T-cell (primary cell): ENCODE measurements at regions not wholly inside any gene's neighbourhood (a gene's known extent, or its start where the extent isn't known, plus 50 kb on each side); places are given as distances from the start of the nearest gene placed in this dataset.

Experiments
- ATAC-seq, 4 experiments: fragments of 200-7000 bp in 3 of 4; fragments of 150-1000 bp in 1 of 4; cut with Tn5 transposase; replicated peaks in 1 of 4; 1 replicate in 3 of 4; 2 replicates in 1 of 4; pipeline ENCODE4 v1.10.0; 2021; ENCODE audit warnings: moderate library complexity in 3 of 4, mild to moderate bottlenecking in 2 of 4, moderate number of reproducible peaks in 1 of 4
- CTCF ChIA-PET, 2 donors: fragments of 300-600 bp; sonication (Branson Sonifier 250); formaldehyde crosslinking; loops; one replicate each; lab custom pipeline; 2022; ENCODE audit warnings: antibody characterized with exemption in 2 of 2; lab: Charles Lee
- POLR2A ChIA-PET, 2 donors: fragments of 300-600 bp; sonication (Branson Sonifier 250); formaldehyde crosslinking; loops; one replicate each; lab custom pipeline; 2022; ENCODE audit warnings: antibody characterized with exemption in 2 of 2; lab: Charles Lee
- DNase-seq, 35 experiments: peaks; one replicate each; pipeline versions ENCODE4 v3.0.0 to v3.0.0-alpha.2; 2013 to 2023
- H3K27ac ChIP-seq: one replicate; pipeline ENCODE4 v1.5.1; 2013; ENCODE audit warnings: low read length
- H3K27me3 ChIP-seq, 2 experiments: replicated peaks in 1 of 2; 1 replicate in 1 of 2; 2 replicates in 1 of 2; pipeline versions ENCODE4 v1.6.1 to v1.7.0; 2013; ENCODE audit warnings: low read length in 1 of 2, mixed read lengths in 1 of 2; ENCODE audit not compliant: control insufficient read depth in 2 of 2, insufficient read depth in 2 of 2; ENCODE audit errors: extremely low read depth in 1 of 2
- H3K36me3 ChIP-seq, 2 donors: 1 replicate in 1 of 2; 2 replicates in 1 of 2; pipeline versions ENCODE4 v1.6.1 to v1.7.0; 2013; ENCODE audit warnings: low read length in 1 of 2; ENCODE audit not compliant: control insufficient read depth in 2 of 2, insufficient read depth in 1 of 2; ENCODE audit errors: extremely low read depth in 1 of 2
- H3K4me1 ChIP-seq, 2 experiments: 1 replicate in 1 of 2; 2 replicates in 1 of 2; pipeline versions ENCODE4 v1.6.1 to v1.7.0; 2013; ENCODE audit warnings: low read length in 2 of 2, mixed read lengths in 1 of 2; ENCODE audit not compliant: insufficient read depth in 2 of 2, control insufficient read depth in 1 of 2; ENCODE audit errors: extremely low read depth in 1 of 2
- H3K4me3 ChIP-seq, 2 donors: 1 replicate in 1 of 2; 2 replicates in 1 of 2; pipeline versions ENCODE4 v1.5.1 to v1.7.0; 2013; ENCODE audit warnings: mild to moderate bottlenecking in 2 of 2, low read length in 1 of 2, moderate library complexity in 1 of 2; ENCODE audit not compliant: control insufficient read depth in 1 of 2; ENCODE audit errors: extremely low read depth in 1 of 2
- H3K9me3 ChIP-seq: 2 replicates; pipeline ENCODE4 v1.7.0; 2013
- H3K27ac Mint-ChIP-seq, 2 donors: one replicate each; pipeline ENCODE4 v1.8.0; 2020 to 2021; ENCODE audit warnings: mild to moderate bottlenecking in 2 of 2, mixed read lengths in 2 of 2
- H3K27me3 Mint-ChIP-seq, 2 donors: one replicate each; pipeline ENCODE4 v1.8.0; 2021 to 2022; ENCODE audit warnings: mixed read lengths in 2 of 2
- H3K36me3 Mint-ChIP-seq: one replicate; pipeline ENCODE4 v1.8.0; 2021; ENCODE audit warnings: mixed read lengths
- H3K4me1 Mint-ChIP-seq, 3 donors: one replicate each; pipeline ENCODE4 v1.8.0; 2020 to 2022; ENCODE audit warnings: mixed read lengths in 3 of 3, mild to moderate bottlenecking in 1 of 3
- H3K4me3 Mint-ChIP-seq, 3 donors: one replicate each; pipeline ENCODE4 v1.8.0; 2020 to 2022; ENCODE audit warnings: mild to moderate bottlenecking in 3 of 3, mixed read lengths in 3 of 3, moderate library complexity in 3 of 3
- H3K9me3 Mint-ChIP-seq, 3 donors: one replicate each; pipeline ENCODE4 v1.8.0; 2020 to 2022; ENCODE audit warnings: mixed read lengths in 3 of 3
- WGBS: methylation state at CpG from one replicate; pipeline ENCODE4 v1.1.5; 2013; ENCODE audit warnings: missing lambda C conversion rate; ENCODE audit not compliant: insufficient coverage; 5-methylcytosine and 5-hydroxymethylcytosine counted together

DNA sequence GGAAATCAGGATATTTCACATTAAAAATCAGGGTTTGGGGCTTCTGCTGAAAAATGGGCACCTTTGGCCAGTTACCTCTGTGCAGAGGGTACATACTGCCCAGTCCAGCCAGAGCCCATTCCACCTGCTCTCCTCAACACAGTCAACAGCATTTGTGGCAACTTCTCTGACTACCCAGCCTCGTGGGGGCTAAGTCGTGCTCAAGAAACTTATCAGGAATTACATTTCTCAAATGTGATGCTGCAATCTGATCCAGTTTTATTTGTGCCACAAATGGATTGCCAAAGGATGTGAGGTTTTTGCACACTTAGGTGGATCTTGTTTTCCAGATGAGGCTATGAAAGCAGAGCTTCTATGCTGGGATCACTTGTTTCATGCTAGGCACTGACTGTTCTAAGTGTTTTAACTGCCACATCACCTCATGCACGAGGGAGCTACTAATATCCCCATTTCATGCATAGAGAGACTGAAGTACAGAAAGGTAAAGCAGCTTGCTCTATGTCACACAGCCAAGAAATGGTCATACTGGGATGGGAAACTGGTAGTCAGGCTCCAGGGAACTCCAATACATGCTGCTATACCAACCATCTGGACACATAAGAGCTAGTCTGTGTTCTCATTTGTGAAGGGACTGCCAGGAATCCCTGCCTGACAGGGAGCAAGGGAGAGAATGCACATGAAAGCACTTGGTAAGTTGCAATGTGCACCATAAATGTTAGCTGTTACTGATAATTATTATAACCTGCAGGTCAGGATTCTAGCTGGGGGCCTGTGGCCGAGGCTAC lies 89.0 kb upstream of the HK2 start:
- Mint-ChIP-seq H3K27me3 (peaks cover 0 to 8% of the 10 kb centered on the region in 2 donors), H3K4me3 (no peak overlapping the region), H3K4me1 (no peaks in the 10 kb centered on the region), H3K9me3 (no peaks in the 10 kb centered on the region), H3K36me3 (no peaks in the 10 kb centered on the region), H3K27ac (no peak overlapping the region)
- Histone ChIP-seq H3K9me3 (no peaks in the 10 kb centered on the region), H3K27ac (no peak overlapping the region), H3K27me3 (peaks cover 0 to 23% of the 10 kb centered on the region in 2 experiments), H3K36me3 (no peaks in the 10 kb centered on the region), H3K4me1 (no peaks in the 10 kb centered on the region), H3K4me3 (no peak overlapping the region)
- ATAC-seq (no peak), DNase-seq (no peak)
- CTCF ChIA-PET: no interaction called here
- no CpG with 5 or more reads among the region's 4 CpGs for WGBS
- POLR2A ChIA-PET: no interaction called here

DNA sequence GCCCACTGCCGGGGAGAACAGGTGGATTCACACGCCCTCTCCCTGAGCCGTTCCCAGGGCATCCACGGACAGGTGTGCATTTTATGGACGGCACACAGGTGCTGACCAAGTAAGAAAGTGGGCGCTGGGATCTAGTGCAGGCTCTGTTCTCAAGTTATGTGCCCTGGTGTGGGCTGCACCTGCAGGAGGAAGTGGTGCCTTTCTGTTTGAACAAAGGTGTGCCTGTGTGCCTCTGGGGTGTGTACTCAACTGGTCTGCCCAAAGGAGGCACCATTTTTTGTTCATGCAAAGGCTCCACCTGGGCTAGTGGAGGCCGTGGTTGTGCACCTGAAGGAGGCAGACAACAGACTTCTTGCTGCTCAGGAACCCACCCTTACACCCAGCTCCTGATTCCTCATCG lies 88.2 kb upstream of the HK2 start:
- Mint-ChIP-seq H3K27ac (no peak overlapping the region), H3K27me3 (peaks cover 0 to 13% of the 10 kb centered on the region in 2 donors), H3K4me1 (no peaks in the 10 kb centered on the region), H3K9me3 (no peaks in the 10 kb centered on the region), H3K36me3 (no peaks in the 10 kb centered on the region), H3K4me3 (no peak overlapping the region)
- POLR2A ChIA-PET: no interaction called here
- no peak for DNase-seq
- ATAC-seq: no peak
- Histone ChIP-seq H3K4me3 (no peak overlapping the region), H3K4me1 (no peaks in the 10 kb centered on the region), H3K27me3 (peaks cover 0 to 21% of the 10 kb centered on the region in 2 experiments), H3K36me3 (no peaks in the 10 kb centered on the region), H3K27ac (no peak overlapping the region), H3K9me3 (no peaks in the 10 kb centered on the region)
- 71% methylated on average over 8 of the region's 8 CpGs for WGBS
- CTCF ChIA-PET: interaction anchor here in 1 of 2 donors (0.6 kb wide), 1 partner anchor 72 kb away, joined by 5 read pairs; no protein-coding TSS in a partner anchor

DNA sequence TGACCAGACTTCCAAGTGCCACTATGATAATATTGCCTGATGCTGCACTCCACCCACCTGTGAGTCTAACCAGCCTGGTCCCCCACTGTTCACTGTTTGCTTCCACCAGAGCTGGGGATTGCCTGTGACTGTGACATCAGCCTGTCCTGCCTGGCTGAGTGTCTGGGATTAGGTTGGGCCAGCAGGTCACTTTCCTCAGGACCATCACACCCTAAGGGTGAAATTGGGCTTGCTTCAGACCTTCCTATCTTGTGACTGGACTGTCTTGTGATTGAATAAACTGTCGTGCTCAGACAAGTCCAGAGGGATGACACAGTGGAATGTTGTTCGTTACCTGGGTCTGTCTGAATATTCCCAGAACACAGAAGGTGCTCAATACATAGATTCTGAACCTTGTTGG lies 87.4 kb upstream of the HK2 start:
- WGBS: 77% methylated on average over 2 of the region's 2 CpGs
- H3K4me3 ChIP-seq: no peak overlapping the region
- H3K36me3 Mint-ChIP-seq: no peaks in the 10 kb centered on the region
- no peak for DNase-seq
- H3K27ac Mint-ChIP-seq: no peak overlapping the region
- H3K4me1 Mint-ChIP-seq: no peaks in the 10 kb centered on the region
- no peak overlapping the region for H3K4me3 Mint-ChIP-seq
- H3K36me3 ChIP-seq: no peaks in the 10 kb centered on the region
- ChIA-PET CTCF (no interaction called here), POLR2A (no interaction called here)
- peaks cover 0 to 13% of the 10 kb centered on the region in 2 donors for H3K27me3 Mint-ChIP-seq
- no peaks in the 10 kb centered on the region for H3K9me3 Mint-ChIP-seq
- ATAC-seq: no peak
- H3K4me1 ChIP-seq: no peaks in the 10 kb centered on the region
- H3K27ac ChIP-seq: no peak overlapping the region
- H3K9me3 ChIP-seq: no peaks in the 10 kb centered on the region
- H3K27me3 ChIP-seq: peaks cover 0 to 17% of the 10 kb centered on the region in 2 experiments

DNA sequence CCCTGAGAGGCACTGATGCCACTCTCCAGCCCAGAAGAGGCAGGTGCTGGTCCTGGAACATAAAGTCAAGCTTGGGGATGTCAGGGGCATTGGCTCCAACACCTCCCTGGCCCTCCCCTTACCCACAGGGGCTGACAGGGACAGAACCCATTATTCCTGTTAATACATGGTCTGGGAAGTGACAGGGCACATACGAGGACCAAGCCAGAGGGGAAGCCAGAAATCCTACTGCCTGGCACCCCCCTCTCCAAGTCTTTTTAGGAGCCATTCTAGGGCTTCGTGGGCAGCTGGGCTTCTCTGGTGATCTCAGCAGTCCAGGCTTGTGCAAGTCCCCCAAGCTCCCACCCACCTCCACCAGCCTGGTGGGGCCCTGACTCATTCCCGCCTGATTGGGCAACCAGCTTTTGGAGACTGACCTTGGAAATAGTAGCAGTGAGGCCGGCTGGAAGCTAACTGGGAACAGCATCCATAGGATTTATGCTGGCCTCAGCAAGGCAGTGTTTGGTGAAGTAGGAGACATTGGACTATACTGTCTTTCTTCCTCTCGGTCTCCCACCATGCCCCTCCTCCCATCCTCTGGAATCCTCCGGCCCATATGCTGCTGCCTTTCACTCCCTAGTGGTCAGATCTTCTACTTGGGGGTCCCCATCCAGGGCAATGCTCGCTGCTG lies 86.4 kb upstream of the HK2 start:
- Mint-ChIP-seq H3K9me3 (no peaks in the 10 kb centered on the region), H3K27ac (no peak overlapping the region), H3K36me3 (no peaks in the 10 kb centered on the region), H3K27me3 (peaks cover 0 to 8% of the 10 kb centered on the region in 2 donors), H3K4me1 (no peaks in the 10 kb centered on the region), H3K4me3 (no peak overlapping the region)
- H3K27ac ChIP-seq: no peak overlapping the region
- ChIA-PET CTCF (no interaction called here), POLR2A (interaction anchor here in 1 of 2 donors (0.7 kb wide), 1 partner anchor 17 kb away, joined by 4 read pairs; no protein-coding TSS in a partner anchor)
- no peaks in the 10 kb centered on the region for H3K4me1 ChIP-seq
- no peak for DNase-seq
- no peaks in the 10 kb centered on the region for H3K36me3 ChIP-seq
- no peak overlapping the region for H3K4me3 ChIP-seq
- 73% methylated on average over 3 of the region's 7 CpGs for WGBS
- no peaks in the 10 kb centered on the region for H3K9me3 ChIP-seq
- ATAC-seq: no peak
- H3K27me3 ChIP-seq: peaks cover 0 to 17% of the 10 kb centered on the region in 2 experiments

DNA sequence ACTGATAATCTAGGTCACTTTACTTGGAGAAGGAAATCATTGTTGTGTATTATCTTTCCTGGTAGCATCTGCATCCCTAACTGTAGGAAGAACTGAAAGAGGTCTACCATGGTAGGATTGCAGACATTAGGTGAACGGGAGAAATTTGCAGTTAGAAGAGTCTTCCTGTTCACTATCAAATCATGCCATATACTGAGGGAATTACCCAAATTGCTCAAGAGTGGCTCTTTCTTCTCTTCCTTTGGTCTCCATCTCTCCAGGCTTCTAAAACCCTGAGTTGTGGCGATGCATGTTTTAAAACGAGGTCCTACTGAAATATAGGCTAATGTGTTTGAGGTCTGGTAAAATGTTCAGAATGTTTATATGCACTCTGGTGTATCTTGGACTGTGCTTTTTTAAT lies 85.3 kb upstream of the HK2 start:
- peaks cover 0 to 10% of the 10 kb centered on the region in 2 donors for H3K27me3 Mint-ChIP-seq
- H3K27ac ChIP-seq: no peak overlapping the region
- CTCF ChIA-PET: no interaction called here
- H3K4me3 ChIP-seq: no peak overlapping the region
- H3K27me3 ChIP-seq: peaks cover 0 to 17% of the 10 kb centered on the region in 2 experiments
- H3K36me3 ChIP-seq: no peaks in the 10 kb centered on the region
- no peaks in the 10 kb centered on the region for H3K9me3 Mint-ChIP-seq
- no peaks in the 10 kb centered on the region for H3K4me1 ChIP-seq
- no peaks in the 10 kb centered on the region for H3K36me3 Mint-ChIP-seq
- POLR2A ChIA-PET: no interaction called here
- no peaks in the 10 kb centered on the region for H3K4me1 Mint-ChIP-seq
- no peaks in the 10 kb centered on the region for H3K9me3 ChIP-seq
- H3K27ac Mint-ChIP-seq: no peak overlapping the region
- ATAC-seq (no peak), DNase-seq (no peak)
- WGBS: no CpG with 5 or more reads among the region's 3 CpGs
- no peak overlapping the region for H3K4me3 Mint-ChIP-seq

DNA sequence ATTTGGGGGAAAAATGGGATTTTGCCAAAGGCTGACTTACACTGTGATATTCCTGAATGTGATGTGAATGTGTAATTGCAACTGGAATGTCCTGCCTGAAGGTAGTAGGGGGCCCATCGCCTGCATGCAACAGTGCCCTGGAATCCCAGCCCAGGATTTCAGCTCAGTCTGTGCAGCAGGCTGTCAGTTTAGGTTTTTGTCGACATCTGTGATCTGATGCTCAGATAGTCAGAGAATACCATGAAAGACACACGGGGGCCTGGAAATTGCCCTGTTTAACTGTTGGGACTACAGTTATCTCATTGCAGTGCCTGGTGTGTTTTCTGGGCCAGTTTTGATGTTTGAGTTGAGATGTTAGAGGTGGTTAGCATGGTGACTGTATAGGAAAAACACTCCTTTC lies 84.5 kb upstream of the HK2 start:
- Histone ChIP-seq H3K27ac (no peak overlapping the region), H3K27me3 (peaks cover 0 to 17% of the 10 kb centered on the region in 2 experiments), H3K4me3 (no peak overlapping the region), H3K36me3 (no peaks in the 10 kb centered on the region), H3K9me3 (no peaks in the 10 kb centered on the region), H3K4me1 (no peaks in the 10 kb centered on the region)
- no peak for DNase-seq
- ChIA-PET POLR2A (no interaction called here), CTCF (no interaction called here)
- ATAC-seq: no peak
- Mint-ChIP-seq H3K4me3 (no peak overlapping the region), H3K27ac (no peak overlapping the region), H3K9me3 (no peaks in the 10 kb centered on the region), H3K4me1 (no peaks in the 10 kb centered on the region), H3K36me3 (no peaks in the 10 kb centered on the region), H3K27me3 (peaks cover 0 to 10% of the 10 kb centered on the region in 2 donors)
- 71% methylated on average over 1 of the region's 3 CpGs for WGBS
